ENCODE measurements at regions not wholly inside any gene's neighbourhood (a gene's known extent, or its start where the extent isn't known, plus 50 kb on each side); places are given as distances from the start of the nearest gene placed in this dataset.

GRCh38 chr18:29879763-29880162 is 1162.8 kb downstream of the DSC3 start:
- TF ChIP-seq PPARA (CRISPR knock-in tag; IDR thresholded peaks at IDR 0.05; ENCODE audit: borderline replicate concordance) (no peak), BACH2 (CRISPR knock-in tag; IDR thresholded peaks at IDR 0.05; ENCODE audit: borderline replicate concordance) (no peak), ARNTL (CRISPR knock-in tag; IDR thresholded peaks at IDR 0.05; ENCODE audit: borderline replicate concordance, low read depth) (no peak), CSRNP3 (CRISPR knock-in tag; IDR thresholded peaks at IDR 0.05) (no peak), PATZ1 (CRISPR knock-in tag; IDR thresholded peaks at IDR 0.05; ENCODE audit: borderline replicate concordance) (no peak), ZNF565 (CRISPR knock-in tag; conservative IDR thresholded peaks at IDR 0.05; ENCODE audit: low read depth) (no peak), TOX (CRISPR knock-in tag; IDR thresholded peaks at IDR 0.05; ENCODE audit: borderline replicate concordance) (no peak), POU6F1 (CRISPR knock-in tag; IDR thresholded peaks at IDR 0.05; ENCODE audit: borderline replicate concordance, low read depth) (no peak), RARB (CRISPR knock-in tag; IDR thresholded peaks at IDR 0.05) (no peak), SNAI2 (CRISPR knock-in tag; IDR thresholded peaks at IDR 0.05) (no peak), ZFP30 (CRISPR knock-in tag; IDR thresholded peaks at IDR 0.05) (no peak), ZFP3 (CRISPR knock-in tag; IDR thresholded peaks at IDR 0.05) (no peak)

Data from SK-N-SH treated with all-trans-retinoic acid at 6 μM for 48 hours (cell line).